Ishikawa (cell line): ENCODE measurements at regions not wholly inside any gene's neighbourhood (a gene's known extent, or its start where the extent isn't known, plus 50 kb on each side); places are given as distances from the start of the nearest gene placed in this dataset.

Source experiments
- CEBPB ChIP-seq: IDR thresholded peaks from 2 replicates; pipeline ENCODE4 v1.6.1; 2012
- CREB1 ChIP-seq: IDR thresholded peaks from 2 replicates; pipeline ENCODE4 v1.6.1; 2012; ENCODE audit warnings: low read depth
- EGR1 ChIP-seq: IDR thresholded peaks from 2 replicates; pipeline ENCODE4 v1.6.1; 2012
- EP300 ChIP-seq: IDR thresholded peaks from 2 replicates; pipeline ENCODE4 v1.6.1; 2012; ENCODE audit warnings: borderline replicate concordance
- MAX ChIP-seq: IDR thresholded peaks from 2 replicates; pipeline ENCODE4 v1.6.1; 2012
- NFIC ChIP-seq: IDR thresholded peaks from 2 replicates; pipeline ENCODE4 v1.6.1; 2012
- RAD21 ChIP-seq: IDR thresholded peaks from 2 replicates; pipeline ENCODE4 v1.6.1; 2012; ENCODE audit warnings: low read depth
- TAF1 ChIP-seq: IDR thresholded peaks from 2 replicates; pipeline ENCODE4 v1.6.1; 2012; ENCODE audit warnings: low read depth, mild to moderate bottlenecking
- TCF12 ChIP-seq: IDR thresholded peaks from 2 replicates; pipeline ENCODE4 v1.6.1; 2012; ENCODE audit warnings: low read depth
- TEAD4 ChIP-seq: IDR thresholded peaks from 2 replicates; pipeline ENCODE4 v1.6.1; 2012
- YY1 ChIP-seq: IDR thresholded peaks from 2 replicates; pipeline ENCODE4 v1.6.1; 2012; ENCODE audit warnings: low read depth
- ZBTB7A ChIP-seq: IDR thresholded peaks from 2 replicates; pipeline ENCODE4 v1.6.1; 2012; ENCODE audit warnings: low read depth
- TF ChIP-seq, protein P1 (sequence below): IDR thresholded peaks from 2 replicates; pipeline ENCODE4 v1.6.1; 2012; ENCODE audit warnings: low read depth, mild to moderate bottlenecking

- TF ChIP-seq, protein P1, sequence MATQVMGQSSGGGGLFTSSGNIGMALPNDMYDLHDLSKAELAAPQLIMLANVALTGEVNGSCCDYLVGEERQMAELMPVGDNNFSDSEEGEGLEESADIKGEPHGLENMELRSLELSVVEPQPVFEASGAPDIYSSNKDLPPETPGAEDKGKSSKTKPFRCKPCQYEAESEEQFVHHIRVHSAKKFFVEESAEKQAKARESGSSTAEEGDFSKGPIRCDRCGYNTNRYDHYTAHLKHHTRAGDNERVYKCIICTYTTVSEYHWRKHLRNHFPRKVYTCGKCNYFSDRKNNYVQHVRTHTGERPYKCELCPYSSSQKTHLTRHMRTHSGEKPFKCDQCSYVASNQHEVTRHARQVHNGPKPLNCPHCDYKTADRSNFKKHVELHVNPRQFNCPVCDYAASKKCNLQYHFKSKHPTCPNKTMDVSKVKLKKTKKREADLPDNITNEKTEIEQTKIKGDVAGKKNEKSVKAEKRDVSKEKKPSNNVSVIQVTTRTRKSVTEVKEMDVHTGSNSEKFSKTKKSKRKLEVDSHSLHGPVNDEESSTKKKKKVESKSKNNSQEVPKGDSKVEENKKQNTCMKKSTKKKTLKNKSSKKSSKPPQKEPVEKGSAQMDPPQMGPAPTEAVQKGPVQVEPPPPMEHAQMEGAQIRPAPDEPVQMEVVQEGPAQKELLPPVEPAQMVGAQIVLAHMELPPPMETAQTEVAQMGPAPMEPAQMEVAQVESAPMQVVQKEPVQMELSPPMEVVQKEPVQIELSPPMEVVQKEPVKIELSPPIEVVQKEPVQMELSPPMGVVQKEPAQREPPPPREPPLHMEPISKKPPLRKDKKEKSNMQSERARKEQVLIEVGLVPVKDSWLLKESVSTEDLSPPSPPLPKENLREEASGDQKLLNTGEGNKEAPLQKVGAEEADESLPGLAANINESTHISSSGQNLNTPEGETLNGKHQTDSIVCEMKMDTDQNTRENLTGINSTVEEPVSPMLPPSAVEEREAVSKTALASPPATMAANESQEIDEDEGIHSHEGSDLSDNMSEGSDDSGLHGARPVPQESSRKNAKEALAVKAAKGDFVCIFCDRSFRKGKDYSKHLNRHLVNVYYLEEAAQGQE = no peak
- no peak for TF ChIP-seq YY1
- no peak for TF ChIP-seq TAF1
- no peak for TF ChIP-seq EP300
- no peak for TF ChIP-seq NFIC
- TF ChIP-seq MAX = no peak
- no peak for TF ChIP-seq CEBPB
- no peak for TF ChIP-seq ZBTB7A
- no peak for TF ChIP-seq TEAD4
- no peak for TF ChIP-seq RAD21
- no peak for TF ChIP-seq CREB1
- TF ChIP-seq EGR1 = no peak
- TF ChIP-seq TCF12 = no peak
Measured at GRCh38 chr16:22693638-22694340, 120.2 kb upstream of the HS3ST2 start.
